CD1c-positive myeloid dendritic cell (primary cell): ENCODE measurements at regions not wholly inside any gene's neighbourhood (a gene's known extent, or its start where the extent isn't known, plus 50 kb on each side); places are given as distances from the start of the nearest gene placed in this dataset.
"Not testable (repeated sequence)": the region's sequence is repeated elsewhere in the genome, so short reads cannot be mapped to it uniquely, and the experiment has no call there.

Experiments
- DNase-seq: peaks from one replicate; pipeline ENCODE4 v3.0.0-alpha.2; 2016; ENCODE audit errors: extremely low spot score

DNA sequence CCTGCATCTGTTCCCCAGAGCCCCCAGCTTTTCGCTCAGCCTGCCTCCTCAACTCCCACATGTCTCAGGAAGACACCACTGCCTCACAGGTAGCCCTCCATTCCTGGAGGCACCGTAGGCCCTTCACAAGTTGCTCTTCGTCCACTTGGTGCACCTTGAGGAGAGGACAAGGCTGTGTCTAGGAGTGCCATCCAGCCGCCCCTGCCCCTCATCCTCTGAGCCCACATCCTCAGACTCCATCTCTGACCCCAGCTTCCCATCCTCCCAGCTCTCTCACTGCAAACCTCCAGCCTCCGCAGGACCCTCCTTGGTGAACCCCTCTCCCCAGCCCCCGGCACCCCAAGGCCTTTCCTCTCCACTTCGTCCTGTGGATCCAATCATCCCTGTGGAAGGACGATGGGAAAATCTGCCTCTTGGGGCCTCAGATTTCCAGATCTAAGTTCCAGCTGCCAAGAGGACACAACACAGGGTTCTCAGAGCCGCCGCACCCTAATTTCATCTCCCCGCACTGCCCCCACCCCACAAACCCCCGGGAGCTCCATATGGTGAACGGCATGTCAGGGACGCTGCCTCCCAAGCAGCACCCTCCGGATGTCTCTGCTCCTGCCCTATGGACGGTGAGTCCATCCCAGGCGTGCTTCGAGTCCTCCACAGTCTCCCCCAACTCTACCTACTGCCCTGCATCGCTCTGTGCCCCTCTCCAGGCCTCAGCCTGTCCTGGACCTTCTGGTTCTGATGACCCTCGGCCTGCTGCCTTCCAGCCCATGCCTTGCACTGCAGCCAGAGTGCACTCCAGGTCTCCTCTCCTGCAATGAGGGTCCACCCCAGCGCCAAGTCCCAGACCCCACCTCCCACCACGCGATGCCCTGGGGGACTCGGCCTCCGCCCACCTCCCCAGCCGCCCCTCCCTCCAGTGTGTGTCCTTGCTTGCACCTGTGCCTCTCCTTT is 314.1 kb upstream of the DIO3 start:
- no peak for DNase-seq

- no peak for DNase-seq
Measured at GRCh38 chr14:101247842-101248725, 313.2 kb upstream of the DIO3 start.

- DNase-seq, result no peak
Measured at GRCh38 chr14:101248840-101249675, 312.2 kb upstream of the DIO3 start.

DNA sequence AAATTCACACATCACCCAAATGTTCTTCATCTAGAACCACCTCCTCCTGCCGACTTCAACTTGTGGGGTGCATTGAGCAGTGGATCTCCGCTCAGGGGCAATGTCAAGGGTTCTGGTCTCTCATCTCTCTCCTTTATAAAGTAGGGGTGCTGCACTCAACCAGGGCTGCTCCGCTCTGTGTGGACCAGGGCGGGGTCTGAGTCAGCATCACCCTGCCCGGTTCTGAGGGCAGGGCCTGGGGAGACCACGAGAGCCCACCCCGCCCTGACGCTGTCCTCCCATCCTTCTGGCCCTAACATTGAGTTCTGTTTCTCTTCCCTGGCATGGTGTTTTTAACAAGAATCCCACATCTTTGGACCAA is 311.6 kb upstream of the DIO3 start:
- DNase-seq, result no peak

DNA sequence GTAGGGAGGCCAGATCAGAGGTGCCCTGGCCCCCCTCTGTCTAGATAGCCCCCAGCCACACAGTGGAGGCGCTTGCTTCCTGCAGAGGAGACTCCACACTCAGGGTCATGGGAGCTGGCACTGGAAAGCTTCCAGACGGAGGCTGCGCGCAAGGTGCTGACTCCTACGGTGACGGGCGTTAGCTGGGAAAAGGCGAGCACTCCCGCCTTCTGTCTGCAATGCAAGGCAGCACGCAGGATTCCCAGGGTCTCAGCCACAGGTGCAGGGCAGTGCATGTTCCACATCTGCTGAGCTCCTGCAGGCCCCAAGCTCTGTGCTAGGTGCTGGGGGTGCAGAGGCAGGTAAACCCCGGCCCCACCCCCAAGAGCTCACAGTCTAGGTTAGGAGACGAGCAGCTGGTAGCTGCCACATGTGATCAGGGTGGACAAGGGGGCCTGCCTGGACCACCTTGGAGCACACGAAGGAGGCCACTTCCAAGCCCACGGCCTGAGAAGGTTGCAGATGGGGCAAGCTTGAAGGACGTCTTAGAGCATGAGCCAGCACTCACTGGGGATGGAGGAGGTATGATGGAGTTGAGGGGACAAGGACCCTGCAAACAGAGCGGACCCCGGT is 310.9 kb upstream of the DIO3 start:
- DNase-seq, result no peak

- no peak for DNase-seq
Measured at GRCh38 chr14:101250948-101251811, 310.1 kb upstream of the DIO3 start.

DNA sequence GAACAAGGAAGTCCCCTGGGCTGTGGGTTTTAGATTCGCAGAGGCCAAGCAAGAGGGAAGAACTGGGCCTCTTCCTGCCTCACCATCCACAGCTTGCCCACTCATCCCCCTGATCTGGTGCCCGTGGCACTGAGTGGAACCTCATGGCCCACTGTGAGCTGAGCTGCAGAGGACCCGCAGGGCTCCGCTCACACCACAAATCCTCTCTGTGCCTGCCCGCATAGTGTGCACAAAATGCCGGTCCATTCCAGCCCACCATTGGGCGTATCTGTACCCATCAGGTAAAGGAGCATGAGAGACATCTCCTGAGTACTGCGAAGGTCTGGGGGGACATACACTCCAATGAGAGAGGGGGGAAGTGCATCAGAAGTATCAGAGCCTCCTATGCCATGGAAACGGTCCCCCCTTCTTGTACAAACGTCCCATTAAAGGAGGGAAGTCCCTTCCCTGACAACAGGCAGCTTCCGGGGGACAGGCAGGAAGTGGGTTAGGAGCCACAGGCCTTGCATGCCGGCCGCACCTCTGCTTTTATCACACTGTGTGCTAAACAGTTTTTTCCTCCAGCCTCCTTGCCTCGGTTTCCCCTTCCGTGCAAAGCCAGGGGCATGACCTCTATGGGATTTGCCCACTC is 309.4 kb upstream of the DIO3 start:
- DNase-seq, result no peak

GRCh38 chr14:101252443-101253214 is 308.7 kb upstream of the DIO3 start:
- no peak for DNase-seq

- no peak for DNase-seq
Measured at GRCh38 chr14:101253948-101254347, 307.3 kb upstream of the DIO3 start.

DNA sequence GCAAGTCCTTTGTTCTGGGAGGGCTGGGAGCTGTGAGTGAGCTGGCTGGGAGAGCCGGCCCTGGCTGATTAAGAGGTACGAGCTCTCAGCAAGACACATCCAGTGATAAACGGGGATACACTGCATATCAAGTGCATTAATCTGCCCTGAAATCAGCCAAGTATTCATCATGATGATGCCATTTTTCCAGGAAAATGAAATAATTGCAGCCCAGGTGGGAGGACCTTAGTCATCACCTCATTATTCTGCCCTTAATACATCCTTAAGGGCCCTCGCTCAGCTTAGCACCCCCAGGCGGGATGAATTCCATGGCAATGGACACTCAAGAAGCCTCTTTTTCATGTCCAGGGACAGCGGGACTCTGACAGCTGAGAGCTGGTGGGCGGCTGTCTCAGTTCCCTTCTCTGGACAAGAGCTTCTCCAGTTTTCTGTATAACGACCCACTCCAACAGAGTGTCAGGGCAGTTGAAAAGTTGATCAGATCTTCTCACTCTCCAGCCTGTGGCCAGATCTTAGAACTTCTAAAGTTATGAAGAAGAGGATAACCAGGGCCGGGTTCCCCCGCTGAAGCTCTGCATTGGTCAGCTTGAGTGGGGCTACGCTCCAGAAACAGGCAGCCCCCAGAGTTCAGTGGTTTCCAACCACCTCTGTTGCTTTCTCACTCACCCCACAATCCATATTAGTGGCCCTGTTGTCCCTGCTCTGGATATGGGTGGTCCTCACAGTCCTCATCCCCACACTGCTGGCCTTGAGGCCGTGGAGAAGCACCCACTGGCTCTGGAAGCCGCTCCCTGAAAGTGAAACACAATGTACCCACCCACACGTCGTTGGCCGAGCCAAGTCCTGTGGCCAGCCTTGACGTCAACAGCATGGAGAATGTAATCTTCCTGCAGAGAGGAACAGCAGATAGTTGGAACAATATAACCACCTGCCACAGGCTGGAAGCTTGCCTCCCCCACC is 306.2 kb upstream of the DIO3 start:
- peak; percentile 15 for DNase-seq

GRCh38 chr14:101255765-101256125 is 305.6 kb upstream of the DIO3 start:
- DNase-seq, result no peak

DNA sequence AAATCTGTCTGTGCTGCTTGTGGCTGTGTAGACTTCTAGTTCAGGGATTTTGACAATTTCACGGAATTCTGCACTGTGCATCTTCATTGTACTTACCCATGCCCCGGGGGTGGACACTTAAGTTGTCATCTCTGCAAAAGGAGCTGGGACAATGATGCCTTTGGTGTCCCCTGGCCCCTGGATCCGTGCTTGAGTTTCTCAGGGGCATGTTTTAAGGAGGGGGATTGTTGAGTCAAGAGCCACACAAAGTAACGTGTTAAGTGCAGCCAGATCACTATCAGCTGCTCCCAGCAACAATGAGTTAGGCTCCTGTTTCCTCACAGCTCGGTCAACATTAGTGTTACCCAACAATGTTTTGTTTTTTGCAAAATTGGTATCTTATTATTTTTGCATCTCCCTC is 305.0 kb upstream of the DIO3 start:
- DNase-seq, result no peak

DNA sequence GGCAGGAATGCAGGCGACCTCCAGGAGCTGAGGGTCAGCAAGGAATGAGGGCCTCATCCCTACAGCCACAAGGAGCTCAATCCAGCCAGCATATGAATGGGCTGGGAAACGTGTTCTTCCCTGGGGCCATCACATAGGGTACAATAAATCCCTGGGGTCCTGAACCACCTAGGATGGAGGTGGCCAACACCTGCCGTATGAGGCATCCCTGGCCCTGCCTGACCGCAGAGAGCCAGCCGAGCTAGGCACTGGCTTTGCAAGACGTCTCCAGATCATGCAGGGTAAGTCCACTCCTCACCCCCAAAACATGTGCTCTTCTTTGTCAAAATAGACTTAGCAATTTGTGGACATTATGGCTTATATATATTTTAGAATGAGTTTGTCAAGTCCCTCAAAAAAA is 303.7 kb upstream of the DIO3 start:
- DNase-seq, result no peak

GRCh38 chr14:101259748-101260147 is 301.5 kb upstream of the DIO3 start:
- DNase-seq, result no peak

- DNase-seq, result not testable (repeated sequence)
Measured at GRCh38 chr14:101266441-101266840, 294.9 kb upstream of the DIO3 start.

DNA sequence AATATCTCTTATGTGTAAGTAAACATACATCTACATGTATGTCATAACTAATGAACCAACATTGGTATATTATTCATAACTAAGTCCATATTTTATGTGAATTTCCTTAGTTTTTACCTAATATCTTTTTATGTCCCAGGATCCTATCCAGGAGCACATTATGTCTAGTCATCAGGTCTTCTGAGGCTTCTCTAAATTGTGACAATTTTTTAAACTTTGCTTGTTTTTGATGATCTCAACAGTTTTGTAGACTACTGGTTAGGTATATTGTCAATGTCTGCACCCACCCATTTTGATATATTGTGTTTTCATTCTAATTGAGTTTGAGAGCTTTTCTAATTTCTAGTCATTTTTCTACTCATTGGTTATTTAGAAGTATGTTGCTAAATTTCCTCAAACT is 288.2 kb upstream of the DIO3 start:
- no peak for DNase-seq

- no peak for DNase-seq
Measured at GRCh38 chr14:101276309-101277091, 284.8 kb upstream of the DIO3 start.
